ENCODE measurements at regions not wholly inside any gene's neighbourhood (a gene's known extent, or its start where the extent isn't known, plus 50 kb on each side); places are given as distances from the start of the nearest gene placed in this dataset.

DNA sequence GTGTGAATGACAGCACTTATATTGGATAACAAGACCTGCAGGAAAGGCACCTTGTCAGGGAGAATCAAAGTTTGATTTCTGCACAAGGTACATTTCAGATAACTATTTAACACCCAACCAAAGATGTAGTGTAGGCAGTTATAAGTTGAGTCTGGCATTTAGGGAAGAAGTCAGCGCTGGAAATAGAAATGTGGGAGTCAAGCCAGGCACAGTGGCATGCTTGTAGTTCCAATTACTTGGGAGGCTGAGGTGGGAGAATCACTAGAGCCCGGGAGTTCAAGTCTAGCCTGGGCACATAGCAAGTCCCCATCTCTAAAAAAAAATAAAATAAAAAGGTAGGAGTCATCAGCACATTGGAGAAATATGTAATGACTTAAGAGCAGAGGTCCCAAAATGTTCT is 295.1 kb downstream of the ZNF674 start:
- H3K9me3 ChIP-seq (ENCODE audit: control insufficient read depth, low read depth, low read length): no peaks in the 10 kb centered on the region
- H3K4me1 ChIP-seq (ENCODE audit: insufficient read depth, low read length): peaks cover 6% of the 10 kb centered on the region; the same call in 1 of the 2 replicates
- no peak overlapping the region for H3K14ac ChIP-seq (ENCODE audit: insufficient read depth, low read length)
- peaks cover 2% of the 10 kb centered on the region; the same call in 1 of the 2 replicates for H3K27me3 ChIP-seq (ENCODE audit: insufficient read depth, low read length)
- Mint-ChIP-seq H3K9me3 (peaks cover 53 to 69% of the 10 kb centered on the region in 2 experiments), H3K4me3 (no peak overlapping the region), H3K4me1 (peaks cover 23 to 27% of the 10 kb centered on the region in 2 experiments), H3K27me3 (ENCODE audit: low read depth) (no peaks in the 10 kb centered on the region; the same call in 1 of the 2 replicates), H3K27ac (no peak overlapping the region), H3K36me3 (ENCODE audit: insufficient read depth in 1 of 3, low read depth in 3 of 3) (peaks cover 0 to 5% (median 0%) of the 10 kb centered on the region in 3 experiments; a peak in 3 of 7 replicates)
- no CpG with 5 or more reads among the region's 2 CpGs for WGBS (ENCODE audit: extremely low coverage, insufficient read length, low lambda C conversion rate)
- no peak for TF ChIP-seq CTCF (conservative IDR thresholded peaks at IDR 0.05)
- H4K20me1 ChIP-seq (ENCODE audit: control insufficient read depth, insufficient read depth, insufficient read length): no peaks in the 10 kb centered on the region
- H4K5ac ChIP-seq (ENCODE audit: insufficient read length, low read depth, low read length): no peak overlapping the region
- H3K4me2 ChIP-seq (ENCODE audit: insufficient read depth, insufficient read length, low read length): no peak overlapping the region
- no peak overlapping the region for H3T11ph ChIP-seq (ENCODE audit: low read length)
- DNase-seq: no peak
- H4K91ac ChIP-seq (ENCODE audit: insufficient read length, low read depth, low read length): no peak overlapping the region
- H3K79me2 ChIP-seq (ENCODE audit: insufficient read depth, low read length): no peaks in the 10 kb centered on the region
- no peak overlapping the region for H3K18ac ChIP-seq (ENCODE audit: insufficient read length, low read depth, low read length)
- no peak overlapping the region for H2BK15ac ChIP-seq (ENCODE audit: low read depth, low read length)
- H3K56ac ChIP-seq (ENCODE audit: insufficient read length, low read depth, low read length): no peak overlapping the region
- H4K8ac ChIP-seq (replicated peaks; ENCODE audit: insufficient read length, low read depth, low read length): no peak overlapping the region
- H2AFZ ChIP-seq (ENCODE audit: low read length): no peak overlapping the region
- H2BK20ac ChIP-seq (ENCODE audit: low read depth, low read length, poor library complexity, severe bottlenecking): no peak overlapping the region
- no peak overlapping the region for H2AK5ac ChIP-seq (ENCODE audit: insufficient read length, low read length)
- H3K23me2 ChIP-seq (ENCODE audit: insufficient read length, low read depth, low read length, poor library complexity, severe bottlenecking): no peaks in the 10 kb centered on the region
- H2BK120ac ChIP-seq (ENCODE audit: low read depth, low read length, poor library complexity, severe bottlenecking): no peak overlapping the region
- no peak overlapping the region for H2BK12ac ChIP-seq (ENCODE audit: insufficient read length, low read depth, low read length)
- no peak overlapping the region for H3K9ac ChIP-seq (ENCODE audit: extremely low read depth, insufficient read length, low read length)
- H3K23ac ChIP-seq (ENCODE audit: insufficient read length, low read depth, low read length): no peak overlapping the region
- no peak overlapping the region for H3K4ac ChIP-seq (ENCODE audit: low read depth, low read length)
- H3K79me1 ChIP-seq (ENCODE audit: insufficient read depth, low read depth, low read length, poor library complexity, severe bottlenecking): no peaks in the 10 kb centered on the region
- H3K27ac ChIP-seq (ENCODE audit: insufficient read length, low read depth, low read length): no peak overlapping the region
- no peak overlapping the region for H2BK5ac ChIP-seq (ENCODE audit: insufficient read length, low read length)
